HG03575 (cell line): ENCODE measurements at regions not wholly inside any gene's neighbourhood (a gene's known extent, or its start where the extent isn't known, plus 50 kb on each side); places are given as distances from the start of the nearest gene placed in this dataset.
"Not testable (repeated sequence)": the region's sequence is repeated elsewhere in the genome, so short reads cannot be mapped to it uniquely, and the experiment has no call there.

Experiments used
- ATAC-seq: cut with Tn5 transposase; IDR thresholded peaks from one replicate; pipeline ENCODE4 v1.9.1; 2021; ENCODE audit not compliant: unreplicated experiment, insufficient number of reproducible peaks, low FRiP score; ENCODE audit errors: extremely low read depth

- no peak for ATAC-seq
Measured at GRCh38 chr14:82855912-82856391, 1322.3 kb upstream of the SEL1L start.

- ATAC-seq = no peak
Measured at GRCh38 chr14:82861313-82861712, 1327.7 kb upstream of the SEL1L start.

- no peak for ATAC-seq
Measured at GRCh38 chr14:82872494-82872893, 1338.8 kb upstream of the SEL1L start.

GRCh38 chr14:82878951-82879350, 1345.3 kb upstream of the SEL1L start:
- no peak for ATAC-seq

- ATAC-seq = no peak
Measured at GRCh38 chr14:82879949-82880535, 1346.4 kb upstream of the SEL1L start.

- no peak for ATAC-seq
Measured at GRCh38 chr14:82886670-82887069, 1353.0 kb upstream of the SEL1L start.

GRCh38 chr14:82889701-82890100, 1356.0 kb upstream of the SEL1L start:
- no peak for ATAC-seq

GRCh38 chr14:82896476-82896875, 1362.8 kb upstream of the SEL1L start:
- ATAC-seq = no peak

- no peak for ATAC-seq
Measured at GRCh38 chr14:82897469-82898308, 1364.0 kb upstream of the SEL1L start.

- ATAC-seq = no peak
Measured at GRCh38 chr14:82905762-82906161, 1372.1 kb upstream of the SEL1L start.

- ATAC-seq = no peak
Measured at GRCh38 chr14:82911930-82912329, 1378.3 kb upstream of the SEL1L start.

- ATAC-seq = no peak
Measured at GRCh38 chr14:82913396-82913795, 1379.7 kb upstream of the SEL1L start.

- ATAC-seq = no peak
Measured at GRCh38 chr14:82915381-82915780, 1381.7 kb upstream of the SEL1L start.

- ATAC-seq = no peak
Measured at GRCh38 chr14:82935691-82936090, 1402.0 kb upstream of the SEL1L start.

- ATAC-seq = no peak
Measured at GRCh38 chr14:82951171-82951570, 1417.5 kb upstream of the SEL1L start.

- ATAC-seq = no peak
Measured at GRCh38 chr14:82963756-82964155, 1430.1 kb upstream of the SEL1L start.

GRCh38 chr14:82987502-82988124, 1454.0 kb upstream of the SEL1L start:
- no peak for ATAC-seq

GRCh38 chr14:82994547-82994946, 1460.9 kb upstream of the SEL1L start:
- not testable (repeated sequence) for ATAC-seq

- ATAC-seq = no peak
Measured at GRCh38 chr14:82999802-83000201, 1466.1 kb upstream of the SEL1L start.

- ATAC-seq = no peak
Measured at GRCh38 chr14:83004456-83005006, 1470.9 kb upstream of the SEL1L start.
